B cell (primary cell): ENCODE measurements at regions not wholly inside any gene's neighbourhood (a gene's known extent, or its start where the extent isn't known, plus 50 kb on each side); places are given as distances from the start of the nearest gene placed in this dataset.

Source experiments
- CTCF ChIP-seq: fragments of 200-600 bp; IDR thresholded peaks from one replicate; pipeline ENCODE4 v1.8.0; 2022; ENCODE audit warnings: antibody characterized with exemption, mild to moderate bottlenecking
- EZH2 ChIP-seq: IDR thresholded peaks from 2 replicates; pipeline ENCODE4 v1.6.1; 2012; ENCODE audit warnings: borderline replicate concordance, low read depth, mild to moderate bottlenecking, moderate library complexity, low read length; ENCODE audit not compliant: insufficient read depth, poor library complexity, severe bottlenecking

GRCh38 chr21:16580661-16581060 lies 850.9 kb downstream of the USP25 start:
- TF ChIP-seq CTCF: no peak
- no peak for TF ChIP-seq EZH2
